Neutrophil (primary cell): ENCODE measurements at regions not wholly inside any gene's neighbourhood (a gene's known extent, or its start where the extent isn't known, plus 50 kb on each side); places are given as distances from the start of the nearest gene placed in this dataset.

ENCODE experiments used
- H3K27ac ChIP-seq: fragments of 200-600 bp; sonication (generic); 2 replicates; pipeline ENCODE4 v1.5.1; 2016; ENCODE audit warnings: mild to moderate bottlenecking, moderate library complexity
- H3K27me3 ChIP-seq: fragments of 200-600 bp; sonication (generic); 2 replicates; pipeline ENCODE4 v1.6.0; 2016; ENCODE audit warnings: mild to moderate bottlenecking
- H3K36me3 ChIP-seq: fragments of 200-600 bp; sonication (generic); 2 replicates; pipeline ENCODE4 v1.5.1; 2017
- H3K4me1 ChIP-seq, 2 experiments: fragments of 200-600 bp in 1 of 2; sonication (generic) in 1 of 2; 1 replicate in 1 of 2; 2 replicates in 1 of 2; pipeline versions ENCODE4 v1.5.1 to v1.6.1; 2013 to 2016; ENCODE audit warnings: low read depth in 1 of 2, low read length in 1 of 2, mild to moderate bottlenecking in 1 of 2, moderate library complexity in 1 of 2; ENCODE audit not compliant: control insufficient read depth in 1 of 2, insufficient read depth in 1 of 2
- H3K4me3 ChIP-seq, 2 experiments: fragments of 200-600 bp in 1 of 2; sonication (generic) in 1 of 2; 1 replicate in 1 of 2; 2 replicates in 1 of 2; pipeline ENCODE4 v1.5.1; 2013 to 2016; ENCODE audit warnings: low read depth in 1 of 2, low read length in 1 of 2, mild to moderate bottlenecking in 1 of 2, moderate library complexity in 1 of 2
- H3K9me3 ChIP-seq: fragments of 200-600 bp; sonication (generic); 2 replicates; pipeline ENCODE4 v1.5.1; 2016
- CTCF ChIP-seq: fragments of 200-600 bp; sonication (generic); IDR thresholded peaks from 2 replicates; pipeline ENCODE4 v1.5.1; 2016; ENCODE audit warnings: antibody characterized with exemption

- no peak for TF ChIP-seq CTCF
These were observed 979.0 kb downstream of the TMEM121 start for GRCh38 chr14:106505366-106505765.

DNA sequence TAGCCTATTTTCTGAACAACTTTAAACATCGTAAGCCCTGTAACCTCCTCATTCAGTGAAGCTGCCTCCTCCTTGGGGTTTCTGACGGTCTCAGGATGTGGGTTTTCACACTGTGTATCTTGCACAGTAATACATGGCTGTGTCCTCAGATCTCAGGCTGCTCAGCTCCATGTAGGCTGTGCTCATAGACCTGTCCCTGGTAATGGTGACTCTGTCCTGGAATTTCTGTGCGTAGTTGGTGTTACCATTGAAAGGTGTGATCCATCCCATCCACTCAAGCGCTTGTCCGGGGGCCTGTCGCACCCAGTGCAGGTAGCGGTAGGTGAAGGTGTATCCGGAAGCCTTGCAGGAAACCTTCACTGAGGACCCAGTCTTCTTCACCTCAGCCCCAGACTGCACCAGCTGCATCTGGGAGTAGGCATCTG, 980.5 kb downstream of the TMEM121 start:
- H3K27me3 ChIP-seq, result peaks cover 14% of the 10 kb centered on the region
- H3K4me1 ChIP-seq, result no peaks in the 10 kb centered on the region
- TF ChIP-seq CTCF, result no peak
- H3K4me3 ChIP-seq, result no peak overlapping the region
- no peaks in the 10 kb centered on the region for H3K36me3 ChIP-seq
- no peaks in the 10 kb centered on the region for H3K9me3 ChIP-seq
- H3K27ac ChIP-seq, result no peak overlapping the region

More at GRCh38 chr14:106505366-106505765, 979.0 kb downstream of the TMEM121 start:
- H3K36me3 ChIP-seq, result no peaks in the 10 kb centered on the region
- H3K27ac ChIP-seq, result no peak overlapping the region
- H3K27me3 ChIP-seq, result peaks cover 14% of the 10 kb centered on the region
- H3K4me1 ChIP-seq, result no peaks in the 10 kb centered on the region
- H3K4me3 ChIP-seq, result no peak overlapping the region
- H3K9me3 ChIP-seq, result no peaks in the 10 kb centered on the region

DNA sequence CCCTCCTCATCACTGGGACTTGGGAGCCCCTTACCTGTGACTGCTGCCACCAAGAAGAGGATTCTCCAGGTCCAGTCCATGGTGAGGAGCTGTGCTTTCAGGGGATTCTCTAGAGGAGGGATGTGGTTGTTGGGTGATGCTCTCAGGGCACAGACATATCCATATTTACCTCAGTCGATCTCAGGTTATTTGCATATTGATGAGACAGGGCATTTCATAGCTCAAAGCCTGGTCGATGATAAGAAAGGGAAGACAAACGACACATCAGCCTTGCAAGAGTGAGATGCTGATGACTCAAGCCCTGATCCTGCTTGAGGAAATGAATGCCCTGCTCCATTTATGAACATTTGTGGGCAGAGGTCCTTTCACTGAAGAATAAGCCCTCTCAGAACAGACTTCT, 981.0 kb downstream of the TMEM121 start:
- H3K36me3 ChIP-seq, result no peaks in the 10 kb centered on the region
- peaks cover 14% of the 10 kb centered on the region for H3K27me3 ChIP-seq
- TF ChIP-seq CTCF, result no peak
- no peaks in the 10 kb centered on the region for H3K9me3 ChIP-seq
- H3K4me1 ChIP-seq, result no peaks in the 10 kb centered on the region
- H3K27ac ChIP-seq, result no peak overlapping the region
- H3K4me3 ChIP-seq, result no peak overlapping the region

- H3K36me3 ChIP-seq, result no peaks in the 10 kb centered on the region
- H3K9me3 ChIP-seq, result no peaks in the 10 kb centered on the region
- no peaks in the 10 kb centered on the region for H3K4me1 ChIP-seq
- H3K27ac ChIP-seq, result no peak overlapping the region
- no peak overlapping the region for H3K4me3 ChIP-seq
- TF ChIP-seq CTCF, result no peak
- peaks cover 21% of the 10 kb centered on the region for H3K27me3 ChIP-seq
These were observed 981.8 kb downstream of the TMEM121 start for GRCh38 chr14:106508216-106508615.

GRCh38 chr14:106509176-106509575, 982.8 kb downstream of the TMEM121 start:
- Histone ChIP-seq H3K27ac (no peak overlapping the region), H3K4me1 (no peaks in the 10 kb centered on the region), H3K4me3 (no peak overlapping the region), H3K9me3 (no peaks in the 10 kb centered on the region), H3K36me3 (no peaks in the 10 kb centered on the region), H3K27me3 (peaks cover 30% of the 10 kb centered on the region)
- no peak for TF ChIP-seq CTCF

DNA sequence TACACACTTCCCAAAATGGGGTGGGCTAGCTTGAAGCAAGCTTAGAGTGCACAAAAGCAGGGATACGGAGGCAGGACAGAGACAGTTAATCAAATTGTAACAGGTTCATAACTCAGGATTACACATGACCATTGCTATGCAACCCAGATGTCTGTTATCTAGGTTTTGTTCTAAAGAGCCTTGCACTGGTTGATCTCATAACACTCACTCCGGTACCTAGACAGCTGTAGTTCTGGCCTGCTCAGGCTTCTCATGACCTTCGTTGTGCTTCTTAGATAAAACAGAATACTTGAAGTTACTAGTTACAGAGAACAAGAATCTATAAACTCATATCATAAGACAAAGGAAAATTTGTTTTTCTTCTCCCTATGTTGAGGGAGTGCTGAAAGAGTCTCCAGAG, 983.4 kb downstream of the TMEM121 start:
- no peaks in the 10 kb centered on the region for H3K4me1 ChIP-seq
- H3K27me3 ChIP-seq, result peaks cover 32% of the 10 kb centered on the region
- no peak overlapping the region for H3K4me3 ChIP-seq
- TF ChIP-seq CTCF, result no peak
- H3K27ac ChIP-seq, result no peak overlapping the region
- no peaks in the 10 kb centered on the region for H3K36me3 ChIP-seq
- no peaks in the 10 kb centered on the region for H3K9me3 ChIP-seq
